ENCODE measurements at regions not wholly inside any gene's neighbourhood (a gene's known extent, or its start where the extent isn't known, plus 50 kb on each side); places are given as distances from the start of the nearest gene placed in this dataset.

DNA sequence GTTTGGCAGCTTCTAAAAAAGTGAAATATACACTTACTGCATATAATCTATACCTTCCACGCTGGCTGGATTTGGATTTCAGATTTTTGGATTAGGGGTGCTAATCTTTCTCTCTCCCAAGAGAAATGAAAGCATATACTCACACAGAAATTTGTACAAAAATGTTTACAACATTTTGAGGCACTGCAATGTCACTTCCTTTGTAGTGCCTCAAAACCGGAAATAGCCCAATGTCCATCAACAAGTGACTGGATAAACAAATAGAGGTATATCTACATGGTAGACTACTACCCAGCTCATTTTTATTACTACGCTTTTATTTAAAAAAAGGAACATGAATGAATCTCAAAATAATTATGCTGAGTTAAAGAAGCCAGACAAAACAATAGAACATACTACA lies 74.0 kb upstream of the MIER3 start:
- CTCF ChIA-PET: no interaction called here
- H3K4me1 Mint-ChIP-seq: peaks cover 0 to 14% (median 8%) of the 10 kb centered on the region in 7 donors
- Histone ChIP-seq H3K27ac (ENCODE audit: low read depth, low read length) (no peak overlapping the region), H3K4me3 (ENCODE audit: low read length) (no peak overlapping the region), H3K36me3 (ENCODE audit: control insufficient read depth in 2 of 3, insufficient read depth in 3 of 3, low read length in 3 of 3) (no peaks in the 10 kb centered on the region), H3K4me1 (ENCODE audit: control insufficient read depth in 2 of 2, insufficient read depth in 2 of 2, low read length in 2 of 2) (no peaks in the 10 kb centered on the region), H3K9me3 (ENCODE audit: control insufficient read depth in 2 of 3, low read length in 3 of 3) (no peaks in the 10 kb centered on the region), H3K27me3 (ENCODE audit: control insufficient read depth in 2 of 2, insufficient read depth in 2 of 2, low read length in 2 of 2) (peaks cover 0 to 3% of the 10 kb centered on the region in 2 donors)
- peaks cover 0 to 8% (median 0%) of the 10 kb centered on the region in 11 donors for H3K9me3 Mint-ChIP-seq
- no peaks in the 10 kb centered on the region for H3K36me3 Mint-ChIP-seq
- no peak overlapping the region for H3K27ac Mint-ChIP-seq
- peaks cover 0 to 2% (median 0%) of the 10 kb centered on the region in 5 donors for H3K27me3 Mint-ChIP-seq
- POLR2A ChIA-PET: no interaction called here
- intact Hi-C loops (cut with micrococcal nuclease): no loop called here
- ATAC-seq (no peak), DNase-seq (no peak)
- no peak overlapping the region for H3K4me3 Mint-ChIP-seq

DNA sequence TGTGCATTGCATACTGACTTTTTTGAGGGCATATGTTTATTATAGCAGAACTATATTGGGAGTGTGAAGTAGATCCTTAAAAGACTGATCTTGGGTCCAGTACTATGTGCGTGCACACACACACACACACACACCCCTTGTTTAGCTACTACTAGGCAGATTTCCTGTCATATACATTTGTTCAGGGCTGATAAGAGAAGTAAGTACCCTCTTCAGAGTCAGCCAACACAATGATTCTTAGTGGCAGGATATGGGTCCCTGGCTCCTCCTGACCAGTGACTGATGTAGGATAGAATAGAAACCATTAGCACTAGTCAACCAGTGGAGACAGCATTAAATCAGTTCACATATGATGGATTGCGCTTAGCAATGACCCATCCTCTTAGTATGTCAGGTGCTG lies 76.2 kb upstream of the MIER3 start:
- H3K4me3 ChIP-seq (ENCODE audit: low read length): no peak overlapping the region
- DNase-seq (no peak), ATAC-seq (no peak)
- Mint-ChIP-seq H3K4me1 (peaks cover 9 to 23% (median 14%) of the 10 kb centered on the region in 7 donors), H3K27ac (no peak overlapping the region), H3K9me3 (peaks cover 0 to 8% (median 0%) of the 10 kb centered on the region in 11 donors), H3K36me3 (peaks cover 0 to 1% (median 0%) of the 10 kb centered on the region in 5 donors), H3K27me3 (peaks cover 0 to 11% (median 4%) of the 10 kb centered on the region in 5 donors), H3K4me3 (no peak overlapping the region)
- no peaks in the 10 kb centered on the region for H3K36me3 ChIP-seq (ENCODE audit: control insufficient read depth in 2 of 3, insufficient read depth in 3 of 3, low read length in 3 of 3)
- intact Hi-C loops (cut with micrococcal nuclease): no loop called here
- CTCF ChIA-PET: no interaction called here
- no peaks in the 10 kb centered on the region for H3K9me3 ChIP-seq (ENCODE audit: control insufficient read depth in 2 of 3, low read length in 3 of 3)
- POLR2A ChIA-PET: no interaction called here
- H3K27ac ChIP-seq (ENCODE audit: low read depth, low read length): no peak overlapping the region
- H3K4me1 ChIP-seq (ENCODE audit: control insufficient read depth in 2 of 2, insufficient read depth in 2 of 2, low read length in 2 of 2): no peaks in the 10 kb centered on the region
- H3K27me3 ChIP-seq (ENCODE audit: control insufficient read depth in 2 of 2, insufficient read depth in 2 of 2, low read length in 2 of 2): no peaks in the 10 kb centered on the region

DNA sequence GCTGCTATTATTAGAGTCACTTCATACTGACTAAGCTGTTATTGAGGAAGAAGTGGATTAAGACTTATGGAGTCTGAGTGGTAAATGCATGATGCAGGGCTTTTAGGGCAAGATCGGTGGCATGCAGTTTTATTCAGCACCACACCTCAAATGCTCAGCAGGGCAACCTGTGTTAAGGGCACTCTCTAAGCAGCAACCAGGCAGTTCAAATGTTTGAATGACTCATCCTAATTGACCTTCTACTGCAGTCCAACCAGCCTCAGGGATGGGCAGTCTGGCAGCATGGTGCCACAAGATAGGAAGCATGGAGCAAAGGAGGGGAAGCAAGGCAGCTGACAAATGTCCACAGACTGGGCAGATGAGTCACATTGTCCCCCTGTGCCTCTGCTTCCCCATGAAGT lies 80.2 kb upstream of the MIER3 start:
- ChIA-PET POLR2A (no interaction called here), CTCF (no interaction called here)
- DNase-seq (no peak), ATAC-seq (no peak)
- Histone ChIP-seq H3K4me1 (ENCODE audit: control insufficient read depth in 2 of 2, insufficient read depth in 2 of 2, low read length in 2 of 2) (no peaks in the 10 kb centered on the region), H3K27me3 (ENCODE audit: control insufficient read depth in 2 of 2, insufficient read depth in 2 of 2, low read length in 2 of 2) (no peaks in the 10 kb centered on the region), H3K9me3 (ENCODE audit: control insufficient read depth in 2 of 3, low read length in 3 of 3) (no peaks in the 10 kb centered on the region), H3K36me3 (ENCODE audit: control insufficient read depth in 2 of 3, insufficient read depth in 3 of 3, low read length in 3 of 3) (no peaks in the 10 kb centered on the region), H3K4me3 (ENCODE audit: low read length) (no peak overlapping the region), H3K27ac (ENCODE audit: low read depth, low read length) (no peak overlapping the region)
- Mint-ChIP-seq H3K9me3 (no peaks in the 10 kb centered on the region), H3K27me3 (peaks cover 0 to 21% (median 4%) of the 10 kb centered on the region in 5 donors), H3K36me3 (peaks cover 0 to 3% (median 0%) of the 10 kb centered on the region in 5 donors), H3K4me3 (peak overlapping the region in 2 of 10 donors; percentile 46 to 84), H3K27ac (peak overlapping the region in 1 of 9 donors; percentile 96), H3K4me1 (peaks cover 9 to 23% (median 14%) of the 10 kb centered on the region in 7 donors)
- intact Hi-C loops (cut with micrococcal nuclease): no loop called here

DNA sequence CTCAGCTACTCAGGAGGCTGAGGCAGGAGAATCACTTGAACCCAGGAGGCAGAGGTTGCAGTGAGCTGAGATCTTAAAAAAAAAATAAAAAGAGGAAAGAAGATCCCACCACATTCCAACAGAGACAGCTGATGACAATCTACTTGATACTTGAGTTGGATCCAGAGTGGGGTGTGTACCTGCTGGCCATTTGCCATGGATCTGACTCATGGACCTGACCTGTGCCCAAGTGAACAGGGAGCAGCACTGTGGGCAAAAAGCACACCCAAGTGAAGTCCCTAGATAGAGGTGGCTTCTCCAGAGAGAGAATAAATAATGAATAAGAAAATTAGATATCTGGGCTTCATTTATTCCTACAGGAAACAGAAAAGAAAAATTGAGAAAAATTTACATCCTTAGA lies 81.2 kb upstream of the MIER3 start:
- H3K4me1 ChIP-seq (ENCODE audit: control insufficient read depth in 2 of 2, insufficient read depth in 2 of 2, low read length in 2 of 2): no peaks in the 10 kb centered on the region
- Mint-ChIP-seq H3K9me3 (no peaks in the 10 kb centered on the region), H3K36me3 (peaks cover 0 to 3% (median 0%) of the 10 kb centered on the region in 5 donors), H3K27me3 (peaks cover 0 to 21% (median 4%) of the 10 kb centered on the region in 5 donors), H3K27ac (no peak overlapping the region), H3K4me1 (peaks cover 9 to 23% (median 14%) of the 10 kb centered on the region in 7 donors), H3K4me3 (no peak overlapping the region)
- H3K27me3 ChIP-seq (ENCODE audit: control insufficient read depth in 2 of 2, insufficient read depth in 2 of 2, low read length in 2 of 2): no peaks in the 10 kb centered on the region
- intact Hi-C loops (cut with micrococcal nuclease): no loop called here
- POLR2A ChIA-PET: no interaction called here
- H3K36me3 ChIP-seq (ENCODE audit: control insufficient read depth in 2 of 3, insufficient read depth in 3 of 3, low read length in 3 of 3): no peaks in the 10 kb centered on the region
- ATAC-seq (no peak), DNase-seq (no peak)
- no peaks in the 10 kb centered on the region for H3K9me3 ChIP-seq (ENCODE audit: control insufficient read depth in 2 of 3, low read length in 3 of 3)
- H3K27ac ChIP-seq (ENCODE audit: low read depth, low read length): no peak overlapping the region
- no peak overlapping the region for H3K4me3 ChIP-seq (ENCODE audit: low read length)
- CTCF ChIA-PET: no interaction called here

DNA sequence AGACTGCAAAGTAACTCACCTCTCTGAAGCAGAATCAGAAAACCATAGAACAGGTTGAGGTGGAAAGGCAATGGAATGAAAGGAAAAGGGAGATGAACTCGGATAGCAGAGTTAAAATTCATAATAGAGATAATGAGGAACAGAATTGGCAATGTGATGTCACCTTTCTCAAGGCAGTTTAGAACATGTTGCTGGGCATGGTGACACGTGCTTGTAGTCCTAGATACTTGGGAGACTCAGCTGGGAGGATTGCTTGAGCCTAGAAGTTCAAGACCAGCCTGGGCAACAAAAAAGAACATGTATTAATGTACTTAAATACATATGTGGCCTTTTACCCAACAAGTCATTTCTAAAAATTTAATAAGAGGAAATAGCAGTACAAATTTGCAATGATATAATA lies 81.6 kb upstream of the MIER3 start:
- Histone ChIP-seq H3K4me3 (ENCODE audit: low read length) (no peak overlapping the region), H3K27ac (ENCODE audit: low read depth, low read length) (no peak overlapping the region), H3K27me3 (ENCODE audit: control insufficient read depth in 2 of 2, insufficient read depth in 2 of 2, low read length in 2 of 2) (no peaks in the 10 kb centered on the region), H3K36me3 (ENCODE audit: control insufficient read depth in 2 of 3, insufficient read depth in 3 of 3, low read length in 3 of 3) (no peaks in the 10 kb centered on the region), H3K4me1 (ENCODE audit: control insufficient read depth in 2 of 2, insufficient read depth in 2 of 2, low read length in 2 of 2) (no peaks in the 10 kb centered on the region), H3K9me3 (ENCODE audit: control insufficient read depth in 2 of 3, low read length in 3 of 3) (no peaks in the 10 kb centered on the region)
- Mint-ChIP-seq H3K4me3 (no peak overlapping the region), H3K27ac (no peak overlapping the region), H3K9me3 (no peaks in the 10 kb centered on the region), H3K4me1 (peaks cover 9 to 23% (median 14%) of the 10 kb centered on the region in 7 donors), H3K36me3 (peaks cover 0 to 3% (median 0%) of the 10 kb centered on the region in 5 donors), H3K27me3 (peaks cover 0 to 21% (median 4%) of the 10 kb centered on the region in 5 donors)
- intact Hi-C loops (cut with micrococcal nuclease): no loop called here
- ChIA-PET POLR2A (no interaction called here), CTCF (no interaction called here)
- DNase-seq (no peak), ATAC-seq (no peak)

DNA sequence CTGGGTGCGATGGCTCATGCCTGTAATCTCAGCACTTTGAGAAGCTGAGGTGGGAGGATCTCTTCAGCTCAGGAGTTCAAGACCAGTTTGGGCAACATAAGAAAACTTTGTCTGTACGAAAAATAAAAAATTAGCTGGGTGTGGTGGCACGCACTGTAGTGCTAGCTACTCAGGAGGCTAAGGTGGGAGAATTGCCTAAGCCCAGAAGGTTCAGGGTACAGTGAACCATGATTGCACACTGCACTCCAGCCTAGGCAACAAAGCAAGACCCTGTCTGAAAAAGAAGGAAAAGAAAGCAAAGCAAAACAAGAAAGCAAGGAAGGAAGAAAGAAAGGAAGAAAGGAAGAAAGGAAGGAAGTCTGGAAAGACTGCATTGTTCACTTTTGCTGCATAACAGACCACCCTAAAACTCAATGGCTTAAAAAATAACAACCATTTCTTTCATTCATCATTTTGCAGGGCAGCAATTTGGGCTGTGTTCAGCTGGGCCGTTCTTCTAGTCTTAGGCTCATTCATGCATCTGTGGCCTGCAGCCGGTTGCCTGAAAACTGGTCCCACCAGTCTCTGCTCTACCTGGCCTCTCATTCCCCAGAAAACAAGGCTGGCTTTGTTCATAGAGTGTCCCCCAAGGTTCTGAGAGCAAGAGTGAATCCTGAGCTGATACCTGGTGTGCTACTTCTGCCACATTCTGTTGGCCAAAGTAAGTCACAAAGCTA lies 82.4 kb upstream of the MIER3 start:
- no peak for ATAC-seq
- H3K36me3 ChIP-seq (ENCODE audit: control insufficient read depth in 2 of 3, insufficient read depth in 3 of 3, low read length in 3 of 3): no peaks in the 10 kb centered on the region
- POLR2A ChIA-PET: no interaction called here
- peaks cover 0 to 21% (median 4%) of the 10 kb centered on the region in 5 donors for H3K27me3 Mint-ChIP-seq
- H3K4me1 ChIP-seq (ENCODE audit: control insufficient read depth in 2 of 2, insufficient read depth in 2 of 2, low read length in 2 of 2): no peaks in the 10 kb centered on the region
- no peaks in the 10 kb centered on the region for H3K27me3 ChIP-seq (ENCODE audit: control insufficient read depth in 2 of 2, insufficient read depth in 2 of 2, low read length in 2 of 2)
- CTCF ChIA-PET: no interaction called here
- no peaks in the 10 kb centered on the region for H3K9me3 Mint-ChIP-seq
- peaks cover 9 to 20% (median 14%) of the 10 kb centered on the region in 7 donors for H3K4me1 Mint-ChIP-seq
- no peak overlapping the region for H3K27ac ChIP-seq (ENCODE audit: low read depth, low read length)
- intact Hi-C loops (cut with micrococcal nuclease): no loop called here
- no peak overlapping the region for H3K4me3 ChIP-seq (ENCODE audit: low read length)
- no peak overlapping the region for H3K4me3 Mint-ChIP-seq
- H3K9me3 ChIP-seq (ENCODE audit: control insufficient read depth in 2 of 3, low read length in 3 of 3): no peaks in the 10 kb centered on the region
- peaks cover 0 to 3% (median 0%) of the 10 kb centered on the region in 5 donors for H3K36me3 Mint-ChIP-seq
- DNase-seq: no peak
- no peak overlapping the region for H3K27ac Mint-ChIP-seq

DNA sequence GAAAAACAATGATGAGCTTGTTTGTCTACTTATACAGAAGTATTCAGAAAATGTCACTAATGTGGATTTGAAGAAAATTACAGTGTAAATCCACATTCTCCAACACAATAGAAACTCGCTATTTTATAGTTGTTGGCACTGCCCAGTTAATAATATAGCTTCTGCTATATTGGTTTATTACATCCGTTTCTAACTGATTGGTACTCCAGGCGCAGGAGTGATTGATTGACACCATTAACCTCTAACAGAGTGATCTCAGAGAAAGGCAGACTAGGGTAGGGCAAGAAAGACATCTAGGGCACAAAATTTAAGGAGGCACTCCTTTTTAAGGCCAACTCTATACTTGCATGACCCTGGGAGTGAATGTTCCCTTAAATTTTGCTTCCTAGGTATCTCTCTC lies 84.0 kb upstream of the MIER3 start:
- intact Hi-C loops (cut with micrococcal nuclease): no loop called here
- ChIA-PET POLR2A (no interaction called here), CTCF (no interaction called here)
- no peaks in the 10 kb centered on the region for H3K27me3 ChIP-seq (ENCODE audit: control insufficient read depth in 2 of 2, insufficient read depth in 2 of 2, low read length in 2 of 2)
- Mint-ChIP-seq H3K27me3 (peaks cover 0 to 21% (median 4%) of the 10 kb centered on the region in 5 donors), H3K27ac (no peak overlapping the region), H3K4me1 (peaks cover 4 to 9% (median 7%) of the 10 kb centered on the region in 7 donors), H3K36me3 (peaks cover 0 to 3% (median 0%) of the 10 kb centered on the region in 5 donors), H3K4me3 (no peak overlapping the region), H3K9me3 (no peaks in the 10 kb centered on the region)
- no peak overlapping the region for H3K4me3 ChIP-seq (ENCODE audit: low read length)
- H3K4me1 ChIP-seq (ENCODE audit: control insufficient read depth in 2 of 2, insufficient read depth in 2 of 2, low read length in 2 of 2): no peaks in the 10 kb centered on the region
- DNase-seq (no peak), ATAC-seq (no peak)
- no peak overlapping the region for H3K27ac ChIP-seq (ENCODE audit: low read depth, low read length)
- H3K9me3 ChIP-seq (ENCODE audit: control insufficient read depth in 2 of 3, low read length in 3 of 3): no peaks in the 10 kb centered on the region
- H3K36me3 ChIP-seq (ENCODE audit: control insufficient read depth in 2 of 3, insufficient read depth in 3 of 3, low read length in 3 of 3): no peaks in the 10 kb centered on the region
